ENCODE measurements at regions not wholly inside any gene's neighbourhood (a gene's known extent, or its start where the extent isn't known, plus 50 kb on each side); places are given as distances from the start of the nearest gene placed in this dataset.

DNA sequence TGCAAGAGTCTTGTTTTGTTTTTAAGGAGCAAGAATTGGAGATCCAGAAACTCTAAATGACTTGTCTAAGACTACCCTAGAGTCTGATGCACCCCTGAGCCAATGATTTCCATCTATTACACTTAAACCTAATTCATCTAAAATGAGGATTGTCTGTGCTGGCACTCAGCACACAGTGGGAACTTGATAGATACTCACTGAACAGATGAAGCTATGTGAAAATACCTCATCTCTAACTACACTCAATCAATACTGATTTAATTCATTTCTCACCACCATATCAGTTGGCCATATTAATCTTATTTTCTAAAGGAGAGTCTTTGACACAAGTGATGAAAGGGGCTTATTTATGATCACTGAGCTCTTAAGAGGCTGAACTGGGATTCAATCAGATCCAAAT, 262.1 kb downstream of the HS3ST1 start:
- ATAC-seq (ENCODE audit: low read depth) (no peak), DNase-seq (no peak)
- no peak overlapping the region for H2AFZ ChIP-seq (replicated peaks; ENCODE audit: low read length, poor library complexity)
- H3K56ac ChIP-seq (ENCODE audit: extremely low read depth, insufficient read depth, low read length), result no peak overlapping the region
- H3K36me3 ChIP-seq (ENCODE audit: control insufficient read depth, insufficient read depth, low read length), result no peaks in the 10 kb centered on the region
- H3K18ac ChIP-seq (ENCODE audit: low read depth, low read length), result no peak overlapping the region
- dilution Hi-C loops (cut with HindIII; ENCODE audit: low sequenced_read_pairs, unreplicated experiment), result no loop called here
- H4K8ac ChIP-seq (ENCODE audit: low read depth in 2 of 2, low read length in 2 of 2), result no peak overlapping the region
- H2AK9ac ChIP-seq (replicated peaks; ENCODE audit: low read depth, low read length, poor library complexity), result no peak overlapping the region
- no peak overlapping the region for H3K9ac ChIP-seq (ENCODE audit: low read depth, low read length)
- H2BK5ac ChIP-seq (ENCODE audit: low read depth, low read length, poor library complexity, severe bottlenecking), result no peak overlapping the region
- no peaks in the 10 kb centered on the region for H3K4me1 ChIP-seq (ENCODE audit: control insufficient read depth, insufficient read depth, low read length)
- H2AK5ac ChIP-seq (ENCODE audit: low read depth, low read length), result no peak overlapping the region
- no peak overlapping the region for H4K5ac ChIP-seq (ENCODE audit: low read depth, low read length)
- H3K23ac ChIP-seq (ENCODE audit: low read depth, low read length), result no peak overlapping the region
- no peak for TF ChIP-seq RFX5 (IDR thresholded peaks at IDR 0.05; ENCODE audit: low read depth, low read length)
- TF ChIP-seq BHLHE40 (IDR thresholded peaks at IDR 0.05; ENCODE audit: low read depth, low read length), result no peak
- TF ChIP-seq MXI1 (IDR thresholded peaks at IDR 0.05; ENCODE audit: borderline replicate concordance, low read depth, low read length), result no peak
- no peak for TF ChIP-seq NFE2L2 (IDR thresholded peaks at IDR 0.05; ENCODE audit: low read depth, low read length)
- no peak for TF ChIP-seq MAZ (IDR thresholded peaks at IDR 0.05; ENCODE audit: borderline replicate concordance, low read depth, low read length)
- TF ChIP-seq RAD21 (IDR thresholded peaks at IDR 0.05; ENCODE audit: low read length), result no peak
- no peak for TF ChIP-seq RCOR1 (IDR thresholded peaks at IDR 0.05; ENCODE audit: insufficient replicate concordance, low read length)
- peaks cover 5% of the 10 kb centered on the region; the same call in 1 of the 2 replicates for H3K9me3 ChIP-seq (ENCODE audit: control insufficient read depth, insufficient read depth, low read length)
- no peak overlapping the region for H3K4me2 ChIP-seq (ENCODE audit: low read depth, low read length)
- no peak overlapping the region for H4K91ac ChIP-seq (ENCODE audit: insufficient read depth, low read depth, low read length)
- no peak overlapping the region for H2BK120ac ChIP-seq (ENCODE audit: low read depth, low read length)
- intact Hi-C loops (cut with micrococcal nuclease), result no loop called here
- H3K4ac ChIP-seq (ENCODE audit: low read depth, low read length), result no peak overlapping the region
- no peaks in the 10 kb centered on the region for H3K9me1 ChIP-seq (ENCODE audit: insufficient read depth, low read length)
- H4K20me1 ChIP-seq (ENCODE audit: insufficient read depth, low read length), result no peaks in the 10 kb centered on the region
- ChIA-PET POLR2A (ENCODE audit: unreplicated experiment) (no interaction called here), CTCF (no interaction called here)
- in situ Hi-C loops (cut with MboI; ENCODE audit: low sequenced_read_pairs), result no loop called here
- no peak overlapping the region for H3K14ac ChIP-seq (replicated peaks; ENCODE audit: low read depth, low read length)
- H3K27me3 ChIP-seq (ENCODE audit: control insufficient read depth, insufficient read depth, low read length), result no peaks in the 10 kb centered on the region
- H3K27ac ChIP-seq (ENCODE audit: insufficient read depth, low read length), result no peak overlapping the region
- H2BK20ac ChIP-seq (ENCODE audit: low read depth, low read length), result no peak overlapping the region
- no peaks in the 10 kb centered on the region for H3K79me1 ChIP-seq (ENCODE audit: low read depth in 1 of 2, low read length in 2 of 2)
- no TSS peak for BruUV-seq (replicated peaks)
- H3K4me3 ChIP-seq (ENCODE audit: insufficient read depth, low read depth, low read length), result no peak overlapping the region
- H2BK15ac ChIP-seq (ENCODE audit: low read depth, low read length), result no peak overlapping the region

All from IMR-90 (cell line).